Fibroblast of mammary gland (primary cell): ENCODE measurements at regions not wholly inside any gene's neighbourhood (a gene's known extent, or its start where the extent isn't known, plus 50 kb on each side); places are given as distances from the start of the nearest gene placed in this dataset.

Source experiments
- DNase-seq: peaks from one replicate; pipeline ENCODE4 v3.0.0-alpha.2; 2010; ENCODE audit warnings: low read depth
- H3K4me3 ChIP-seq: 2 replicates; pipeline ENCODE4 v1.5.1; 2011; ENCODE audit warnings: low read depth, mild to moderate bottlenecking, low read length, moderate library complexity; ENCODE audit not compliant: control insufficient read depth
- CTCF ChIP-seq: conservative IDR thresholded peaks from 2 replicates; pipeline ENCODE4 v1.5.1; 2011; ENCODE audit warnings: low read depth, low read length, inconsistent platforms; ENCODE audit not compliant: control insufficient read depth, insufficient read depth

DNA sequence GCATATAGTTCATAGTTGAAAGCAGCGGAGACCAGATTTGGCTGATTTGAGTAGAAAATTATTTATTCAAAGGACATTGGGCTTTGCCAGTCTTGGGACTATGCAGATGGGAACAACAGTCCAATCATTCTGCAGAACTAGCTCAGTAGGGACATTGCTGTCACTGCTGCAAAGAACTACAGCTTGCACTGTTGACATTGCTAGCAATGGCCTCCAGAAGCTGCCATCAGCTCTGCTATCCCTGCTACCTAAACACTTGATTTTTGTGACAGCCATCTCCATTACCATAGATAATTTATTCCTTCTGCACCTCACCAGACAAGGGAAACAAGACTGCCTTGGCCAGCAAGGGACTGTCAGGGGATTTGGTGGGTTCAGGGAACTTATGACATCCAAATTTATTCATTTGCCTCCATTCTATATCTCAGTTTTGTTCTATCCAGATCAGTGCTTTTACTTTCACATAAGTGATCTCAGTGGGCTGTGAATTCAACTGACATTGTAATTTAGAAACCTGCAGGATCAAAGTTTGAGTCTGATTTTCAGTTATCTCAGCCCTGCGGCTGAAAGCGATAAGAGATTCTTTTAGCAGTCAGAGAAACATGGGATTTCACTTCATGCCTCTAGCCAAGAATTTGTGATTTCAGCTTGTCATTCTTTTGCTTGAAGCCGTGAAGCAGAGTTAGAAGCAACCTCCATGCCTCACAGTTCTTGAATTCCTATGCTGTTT, 136.7 kb upstream of the FBXO33 start:
- TF ChIP-seq CTCF: no peak
- DNase-seq: no peak

DNA sequence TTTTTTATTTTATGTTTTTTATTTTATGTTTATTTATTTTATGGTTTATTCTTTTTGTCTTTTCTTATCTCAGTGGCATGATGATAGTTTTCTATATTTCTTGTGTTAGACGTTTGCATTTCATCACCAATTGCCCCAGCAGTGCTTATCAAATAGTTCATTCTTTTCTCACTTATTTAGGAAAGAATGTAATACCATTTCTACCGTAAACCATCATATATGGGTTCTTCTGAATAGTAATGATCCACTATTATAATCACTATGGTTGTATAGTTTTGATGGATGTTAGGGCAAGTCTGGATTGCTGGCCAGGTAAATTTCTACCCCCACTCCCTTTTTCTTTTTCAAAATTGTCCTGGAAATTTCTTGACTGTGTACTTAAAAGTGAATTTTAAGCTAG, 134.6 kb upstream of the FBXO33 start:
- TF ChIP-seq CTCF: no peak
- no peak overlapping the region for H3K4me3 ChIP-seq
- no peak for DNase-seq

More for the DNA sequence above, 136.7 kb upstream of the FBXO33 start:
- no peak overlapping the region for H3K4me3 ChIP-seq

DNA sequence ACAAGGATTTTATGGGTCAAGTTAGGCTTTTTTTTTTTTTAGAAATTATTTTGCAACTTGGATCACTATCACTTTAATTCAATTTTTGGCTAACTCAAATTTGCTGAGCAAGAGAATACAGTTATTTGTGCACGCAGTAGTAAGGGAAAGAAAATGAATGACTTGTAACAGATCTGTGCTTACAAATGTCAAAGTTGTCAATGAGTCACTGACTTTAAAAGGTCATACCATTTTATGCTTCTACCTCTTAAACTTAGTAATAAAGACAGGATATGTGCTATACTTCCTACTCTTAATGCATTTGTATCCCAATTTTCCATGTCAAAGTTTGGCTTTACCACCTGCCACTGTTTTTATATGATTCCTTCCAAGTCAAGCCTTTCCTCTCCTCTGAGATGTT, 131.1 kb upstream of the FBXO33 start:
- TF ChIP-seq CTCF: no peak
- peak; percentile 1 for DNase-seq
- no peak overlapping the region for H3K4me3 ChIP-seq

- no peak for DNase-seq
- TF ChIP-seq CTCF: no peak
- no peak overlapping the region for H3K4me3 ChIP-seq
These were observed 129.9 kb upstream of the FBXO33 start for GRCh38 chr14:39562175-39562574.

DNA sequence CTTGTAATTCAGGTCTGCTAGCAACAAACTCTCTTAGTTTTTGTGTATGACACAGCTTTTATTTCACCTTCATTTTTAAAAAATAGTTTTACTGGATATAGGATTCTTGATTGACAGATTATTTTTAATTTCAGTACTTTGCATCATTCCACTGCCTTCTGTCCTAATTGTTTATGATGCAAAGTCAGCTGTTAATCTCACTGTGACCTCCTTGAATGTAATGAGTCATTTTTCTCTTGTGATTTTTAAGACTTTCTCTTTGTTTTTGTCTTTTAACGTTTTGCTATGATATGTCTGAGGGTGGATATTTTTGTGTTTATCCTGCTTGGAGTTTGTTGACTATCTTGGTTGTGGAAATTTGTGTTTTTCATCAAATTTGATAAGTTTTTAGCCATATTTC, 126.3 kb upstream of the FBXO33 start:
- peak; percentile 4 for DNase-seq
- H3K4me3 ChIP-seq: no peak overlapping the region
- no peak for TF ChIP-seq CTCF

DNA sequence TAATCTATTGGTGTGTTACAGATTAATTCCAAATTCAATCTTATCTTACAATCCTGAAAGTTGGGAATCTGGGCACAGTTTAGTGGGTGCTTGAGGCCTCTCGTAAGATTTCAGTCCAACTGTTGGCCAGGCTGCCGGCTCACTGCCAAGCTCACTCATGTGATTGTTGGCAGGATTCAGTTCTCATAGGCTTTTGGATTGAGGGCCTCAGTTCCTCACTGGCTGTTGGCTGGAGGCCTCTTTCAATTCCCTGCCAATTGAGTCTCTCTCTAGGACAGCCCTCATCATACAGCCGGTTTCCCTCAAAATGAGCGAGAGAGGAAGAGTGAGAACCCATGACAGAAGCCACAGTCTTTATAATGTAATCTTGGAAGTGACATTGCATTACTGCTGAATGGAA, 123.5 kb upstream of the FBXO33 start:
- TF ChIP-seq CTCF: no peak
- H3K4me3 ChIP-seq: no peak overlapping the region
- no peak for DNase-seq

DNA sequence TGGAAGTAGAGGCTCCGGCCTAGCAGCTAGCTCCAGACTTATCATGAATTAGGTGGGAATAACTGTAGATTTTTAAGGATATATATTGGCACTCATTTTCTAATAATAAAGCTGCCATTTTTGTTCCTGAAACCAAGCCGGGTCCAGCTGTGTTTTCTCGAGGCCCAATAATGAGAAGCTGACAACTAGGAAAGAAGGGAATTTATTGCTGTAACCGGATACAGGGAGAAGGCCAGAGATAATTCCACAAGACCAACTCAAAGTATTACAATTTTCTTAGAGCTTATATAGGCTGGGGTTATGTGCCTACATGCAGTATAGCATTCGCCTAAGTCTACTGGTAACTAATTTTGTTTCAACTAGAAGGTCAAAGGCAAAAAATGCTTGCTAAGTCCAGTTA, 122.3 kb upstream of the FBXO33 start:
- TF ChIP-seq CTCF: no peak
- H3K4me3 ChIP-seq: no peak overlapping the region
- DNase-seq: no peak
